PC-9 (cell line): ENCODE measurements at regions not wholly inside any gene's neighbourhood (a gene's known extent, or its start where the extent isn't known, plus 50 kb on each side); places are given as distances from the start of the nearest gene placed in this dataset.

Experiments
- EZH2 ChIP-seq: fragments of 200-600 bp; sonication (generic); IDR thresholded peaks from 2 replicates; pipeline ENCODE4 v1.8.0; 2017; ENCODE audit warnings: antibody characterized with exemption, low read depth
- TF ChIP-seq, protein P1 (sequence below): fragments of 200-600 bp; sonication (generic); conservative IDR thresholded peaks from 2 replicates; pipeline ENCODE4 v1.6.1; 2017; ENCODE audit warnings: mixed run types, antibody characterized with exemption, mild to moderate bottlenecking, moderate library complexity

DNA sequence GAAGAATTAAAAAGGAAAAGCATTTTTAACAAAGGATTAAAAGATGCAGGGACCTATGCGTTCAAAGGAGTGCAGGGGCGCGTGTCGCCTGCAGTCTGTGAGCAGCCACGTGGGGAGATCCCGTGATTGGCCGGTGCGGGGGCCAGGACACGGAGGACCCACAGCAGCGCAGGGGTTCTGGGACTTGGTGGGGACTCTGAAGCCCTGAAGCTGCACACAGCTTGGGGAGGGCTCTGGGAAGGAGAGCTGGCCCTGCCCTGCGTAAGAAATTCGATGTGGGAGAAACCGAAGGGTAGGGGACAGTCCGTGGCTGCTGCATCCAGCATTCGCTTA lies 268.1 kb downstream of the KLF6 start:
- TF ChIP-seq, protein P1, sequence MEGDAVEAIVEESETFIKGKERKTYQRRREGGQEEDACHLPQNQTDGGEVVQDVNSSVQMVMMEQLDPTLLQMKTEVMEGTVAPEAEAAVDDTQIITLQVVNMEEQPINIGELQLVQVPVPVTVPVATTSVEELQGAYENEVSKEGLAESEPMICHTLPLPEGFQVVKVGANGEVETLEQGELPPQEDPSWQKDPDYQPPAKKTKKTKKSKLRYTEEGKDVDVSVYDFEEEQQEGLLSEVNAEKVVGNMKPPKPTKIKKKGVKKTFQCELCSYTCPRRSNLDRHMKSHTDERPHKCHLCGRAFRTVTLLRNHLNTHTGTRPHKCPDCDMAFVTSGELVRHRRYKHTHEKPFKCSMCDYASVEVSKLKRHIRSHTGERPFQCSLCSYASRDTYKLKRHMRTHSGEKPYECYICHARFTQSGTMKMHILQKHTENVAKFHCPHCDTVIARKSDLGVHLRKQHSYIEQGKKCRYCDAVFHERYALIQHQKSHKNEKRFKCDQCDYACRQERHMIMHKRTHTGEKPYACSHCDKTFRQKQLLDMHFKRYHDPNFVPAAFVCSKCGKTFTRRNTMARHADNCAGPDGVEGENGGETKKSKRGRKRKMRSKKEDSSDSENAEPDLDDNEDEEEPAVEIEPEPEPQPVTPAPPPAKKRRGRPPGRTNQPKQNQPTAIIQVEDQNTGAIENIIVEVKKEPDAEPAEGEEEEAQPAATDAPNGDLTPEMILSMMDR, result no peak
- TF ChIP-seq EZH2, result no peak
